MM.1S (cell line): ENCODE measurements at regions not wholly inside any gene's neighbourhood (a gene's known extent, or its start where the extent isn't known, plus 50 kb on each side); places are given as distances from the start of the nearest gene placed in this dataset.

Experiments used
- EZH2phosphoT487 ChIP-seq: fragments of 300-600 bp; sonication (generic); IDR thresholded peaks from 2 replicates; pipeline ENCODE4 v1.6.1; 2018; ENCODE audit warnings: antibody characterized with exemption, low read length
- TF ChIP-seq, protein P1 (sequence below): fragments of 300-600 bp; sonication (generic); IDR thresholded peaks from 2 replicates; pipeline ENCODE4 v1.5.1; 2016; ENCODE audit warnings: antibody characterized with exemption, low read length, mixed read lengths

DNA sequence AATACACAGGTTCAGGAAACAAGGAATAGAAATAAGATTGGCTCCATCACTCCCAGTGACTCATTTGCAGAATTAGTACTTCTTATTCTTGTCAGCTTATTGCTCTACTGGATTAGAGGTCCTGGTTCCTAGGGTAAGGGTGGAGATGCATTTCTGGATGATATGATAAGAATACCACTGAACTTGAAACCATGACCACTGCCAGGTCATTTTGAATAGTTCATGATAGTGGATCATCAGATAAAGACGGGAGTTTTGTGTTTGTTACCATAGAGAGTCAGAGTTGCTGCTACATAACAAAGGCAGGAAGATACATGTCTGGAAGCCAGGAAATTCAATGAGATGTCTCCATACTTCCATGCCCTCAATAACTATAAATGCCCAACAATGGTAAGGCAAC, 109.2 kb upstream of the FAT1 start:
- TF ChIP-seq, protein P1, sequence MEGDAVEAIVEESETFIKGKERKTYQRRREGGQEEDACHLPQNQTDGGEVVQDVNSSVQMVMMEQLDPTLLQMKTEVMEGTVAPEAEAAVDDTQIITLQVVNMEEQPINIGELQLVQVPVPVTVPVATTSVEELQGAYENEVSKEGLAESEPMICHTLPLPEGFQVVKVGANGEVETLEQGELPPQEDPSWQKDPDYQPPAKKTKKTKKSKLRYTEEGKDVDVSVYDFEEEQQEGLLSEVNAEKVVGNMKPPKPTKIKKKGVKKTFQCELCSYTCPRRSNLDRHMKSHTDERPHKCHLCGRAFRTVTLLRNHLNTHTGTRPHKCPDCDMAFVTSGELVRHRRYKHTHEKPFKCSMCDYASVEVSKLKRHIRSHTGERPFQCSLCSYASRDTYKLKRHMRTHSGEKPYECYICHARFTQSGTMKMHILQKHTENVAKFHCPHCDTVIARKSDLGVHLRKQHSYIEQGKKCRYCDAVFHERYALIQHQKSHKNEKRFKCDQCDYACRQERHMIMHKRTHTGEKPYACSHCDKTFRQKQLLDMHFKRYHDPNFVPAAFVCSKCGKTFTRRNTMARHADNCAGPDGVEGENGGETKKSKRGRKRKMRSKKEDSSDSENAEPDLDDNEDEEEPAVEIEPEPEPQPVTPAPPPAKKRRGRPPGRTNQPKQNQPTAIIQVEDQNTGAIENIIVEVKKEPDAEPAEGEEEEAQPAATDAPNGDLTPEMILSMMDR, result no peak
- TF ChIP-seq EZH2phosphoT487, result no peak
